MM.1S (cell line): ENCODE measurements at regions not wholly inside any gene's neighbourhood (a gene's known extent, or its start where the extent isn't known, plus 50 kb on each side); places are given as distances from the start of the nearest gene placed in this dataset.

Experiments
- DNase-seq: peaks from one replicate; pipeline ENCODE4 v3.0.0-alpha.2; 2015
- H2AFZ ChIP-seq: fragments of 300-600 bp; sonication (generic); 2 replicates; pipeline ENCODE4 v1.6.0; 2016; ENCODE audit warnings: antibody characterized with exemption, low read length
- H3F3A ChIP-seq: fragments of 300-600 bp; sonication (generic); 2 replicates; pipeline ENCODE4 v1.6.1; 2016; ENCODE audit warnings: mild to moderate bottlenecking, antibody characterized with exemption, low read length, moderate library complexity, mixed read lengths; ENCODE audit not compliant: insufficient read depth
- H3K27ac ChIP-seq: fragments of 300-600 bp; sonication (generic); 2 replicates; pipeline ENCODE4 v1.5.1; 2016; ENCODE audit warnings: mild to moderate bottlenecking, low read length
- H3K27me3 ChIP-seq: fragments of 300-600 bp; sonication (generic); replicated peaks from 2 replicates; pipeline ENCODE4 v1.6.0; 2016; ENCODE audit warnings: low read length; ENCODE audit not compliant: insufficient read depth
- H3K36me3 ChIP-seq: fragments of 300-600 bp; sonication (generic); replicated peaks from 2 replicates; pipeline ENCODE4 v1.6.1; 2016; ENCODE audit warnings: mild to moderate bottlenecking, low read length, mixed read lengths; ENCODE audit not compliant: insufficient read depth
- H3K4me1 ChIP-seq: fragments of 300-600 bp; sonication (generic); 2 replicates; pipeline ENCODE4 v1.6.1; 2016; ENCODE audit warnings: low read length, mixed read lengths
- H3K4me2 ChIP-seq: fragments of 300-600 bp; sonication (generic); 2 replicates; pipeline ENCODE4 v1.6.0; 2016; ENCODE audit warnings: low read depth, low read length
- H3K4me3 ChIP-seq: fragments of 300-600 bp; sonication (generic); 2 replicates; pipeline ENCODE4 v1.5.1; 2016; ENCODE audit warnings: low read length, mixed read lengths
- H3K79me2 ChIP-seq: fragments of 300-600 bp; sonication (generic); 2 replicates; pipeline ENCODE4 v1.6.1; 2016; ENCODE audit warnings: mixed run types, low read length, mixed read lengths
- H3K9ac ChIP-seq: fragments of 300-600 bp; sonication (generic); 2 replicates; pipeline ENCODE4 v1.6.1; 2016; ENCODE audit warnings: low read length, mixed read lengths
- H3K9me2 ChIP-seq: fragments of 300-600 bp; sonication (generic); replicated peaks from 2 replicates; pipeline ENCODE4 v1.6.1; 2016; ENCODE audit warnings: mild to moderate bottlenecking, low read length, mixed read lengths; ENCODE audit not compliant: insufficient read depth
- H3K9me3 ChIP-seq: fragments of 300-600 bp; sonication (generic); replicated peaks from 2 replicates; pipeline ENCODE4 v1.6.1; 2016; ENCODE audit warnings: mild to moderate bottlenecking, low read length, mixed read lengths; ENCODE audit not compliant: insufficient read depth
- H4K20me1 ChIP-seq: fragments of 300-600 bp; sonication (generic); 2 replicates; pipeline ENCODE4 v1.6.1; 2016; ENCODE audit warnings: mild to moderate bottlenecking, low read length, moderate library complexity, mixed read lengths; ENCODE audit not compliant: insufficient read depth
- EZH2 ChIP-seq: fragments of 300-600 bp; sonication (generic); optimal IDR thresholded peaks from 2 replicates; pipeline ENCODE3; 2017; ENCODE audit warnings: low read depth, mild to moderate bottlenecking, antibody characterized with exemption, low read length, mixed read lengths
- EZH2phosphoT487 ChIP-seq: fragments of 300-600 bp; sonication (generic); IDR thresholded peaks from 2 replicates; pipeline ENCODE4 v1.6.1; 2018; ENCODE audit warnings: antibody characterized with exemption, low read length
- TF ChIP-seq, protein P1 (sequence below): fragments of 300-600 bp; sonication (generic); IDR thresholded peaks from 2 replicates; pipeline ENCODE4 v1.5.1; 2016; ENCODE audit warnings: antibody characterized with exemption, low read length, mixed read lengths

GRCh38 chr21:16180614-16181013, 450.8 kb downstream of the USP25 start:
- no peak for DNase-seq

DNA sequence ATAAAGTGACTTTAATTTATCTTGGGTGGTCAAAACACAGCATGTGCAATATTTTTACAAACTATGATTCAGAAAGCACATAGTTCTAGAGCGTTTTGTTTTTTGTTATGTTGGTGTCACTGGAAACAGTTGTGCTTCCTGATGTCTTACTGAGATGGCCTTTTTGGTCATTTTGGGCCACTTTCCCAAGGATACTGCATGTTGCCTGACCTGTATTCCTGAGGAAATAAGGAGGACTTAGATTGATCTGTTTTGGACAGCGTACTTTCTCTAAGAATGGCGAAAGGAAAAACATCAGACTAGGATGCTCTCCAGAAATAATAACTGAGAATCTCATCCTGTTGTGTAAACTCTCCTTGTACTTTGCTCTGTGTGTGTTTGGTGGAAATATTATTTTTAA, 451.2 kb downstream of the USP25 start:
- Histone ChIP-seq H3K79me2 (no peaks in the 10 kb centered on the region), H3K9me3 (no peaks in the 10 kb centered on the region), H3K4me1 (peaks cover 15% of the 10 kb centered on the region), H3K4me2 (no peak overlapping the region), H3F3A (no peaks in the 10 kb centered on the region), H3K9me2 (no peaks in the 10 kb centered on the region), H4K20me1 (no peaks in the 10 kb centered on the region), H3K27ac (no peak overlapping the region), H3K27me3 (no peaks in the 10 kb centered on the region), H2AFZ (no peak overlapping the region), H3K36me3 (no peaks in the 10 kb centered on the region), H3K9ac (no peak overlapping the region), H3K4me3 (no peak overlapping the region)
- no peak for TF ChIP-seq EZH2phosphoT487
- TF ChIP-seq, protein P1, sequence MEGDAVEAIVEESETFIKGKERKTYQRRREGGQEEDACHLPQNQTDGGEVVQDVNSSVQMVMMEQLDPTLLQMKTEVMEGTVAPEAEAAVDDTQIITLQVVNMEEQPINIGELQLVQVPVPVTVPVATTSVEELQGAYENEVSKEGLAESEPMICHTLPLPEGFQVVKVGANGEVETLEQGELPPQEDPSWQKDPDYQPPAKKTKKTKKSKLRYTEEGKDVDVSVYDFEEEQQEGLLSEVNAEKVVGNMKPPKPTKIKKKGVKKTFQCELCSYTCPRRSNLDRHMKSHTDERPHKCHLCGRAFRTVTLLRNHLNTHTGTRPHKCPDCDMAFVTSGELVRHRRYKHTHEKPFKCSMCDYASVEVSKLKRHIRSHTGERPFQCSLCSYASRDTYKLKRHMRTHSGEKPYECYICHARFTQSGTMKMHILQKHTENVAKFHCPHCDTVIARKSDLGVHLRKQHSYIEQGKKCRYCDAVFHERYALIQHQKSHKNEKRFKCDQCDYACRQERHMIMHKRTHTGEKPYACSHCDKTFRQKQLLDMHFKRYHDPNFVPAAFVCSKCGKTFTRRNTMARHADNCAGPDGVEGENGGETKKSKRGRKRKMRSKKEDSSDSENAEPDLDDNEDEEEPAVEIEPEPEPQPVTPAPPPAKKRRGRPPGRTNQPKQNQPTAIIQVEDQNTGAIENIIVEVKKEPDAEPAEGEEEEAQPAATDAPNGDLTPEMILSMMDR: no peak
- TF ChIP-seq EZH2: no peak
- no peak for DNase-seq

More at GRCh38 chr21:16180614-16181013, 450.8 kb downstream of the USP25 start:
- no peaks in the 10 kb centered on the region for H3K9me3 ChIP-seq
- H2AFZ ChIP-seq: peak overlapping the region; percentile 47; the same call in 1 of the 2 replicates
- no peaks in the 10 kb centered on the region for H3K36me3 ChIP-seq
- H3F3A ChIP-seq: no peaks in the 10 kb centered on the region
- TF ChIP-seq EZH2: no peak
- no peak for TF ChIP-seq EZH2phosphoT487
- TF ChIP-seq, protein P1: no peak
- H3K27ac ChIP-seq: no peak overlapping the region
- no peak overlapping the region for H3K9ac ChIP-seq
- H3K9me2 ChIP-seq: no peaks in the 10 kb centered on the region
- no peak overlapping the region for H3K4me3 ChIP-seq
- no peaks in the 10 kb centered on the region for H3K27me3 ChIP-seq
- peaks cover 15% of the 10 kb centered on the region for H3K4me1 ChIP-seq
- no peaks in the 10 kb centered on the region for H4K20me1 ChIP-seq
- no peaks in the 10 kb centered on the region for H3K79me2 ChIP-seq
- no peak overlapping the region for H3K4me2 ChIP-seq

DNA sequence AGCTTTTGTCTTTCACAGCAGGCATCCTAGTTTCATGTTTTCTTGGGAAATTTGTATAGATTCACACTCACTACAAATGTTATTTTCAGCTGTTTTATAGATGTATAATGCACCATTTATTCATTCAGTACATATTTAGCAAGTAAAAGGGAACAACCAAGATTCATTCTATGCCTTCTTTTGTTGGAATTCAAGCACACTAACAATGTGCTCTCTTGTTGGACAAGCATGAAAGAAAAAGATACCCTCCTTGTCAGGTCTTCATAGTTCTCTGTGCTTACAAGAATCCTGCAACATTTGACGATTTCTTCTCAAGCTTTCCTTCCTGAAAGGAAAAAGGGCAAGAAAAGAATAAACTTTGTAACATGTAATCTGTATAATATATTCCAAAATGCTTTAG, 456.0 kb downstream of the USP25 start:
- DNase-seq: no peak
- no peaks in the 10 kb centered on the region for H3K27me3 ChIP-seq
- no peaks in the 10 kb centered on the region for H3K9me2 ChIP-seq
- no peak overlapping the region for H2AFZ ChIP-seq
- no peak overlapping the region for H3K4me2 ChIP-seq
- H3K4me1 ChIP-seq: 0 out of 2 replicates have a peak, but pooled peaks cover under 1% of the 10 kb centered on the region
- no peak overlapping the region for H3K9ac ChIP-seq
- no peaks in the 10 kb centered on the region for H3K79me2 ChIP-seq
- H3K27ac ChIP-seq: no peak overlapping the region
- TF ChIP-seq, protein P1: no peak
- TF ChIP-seq EZH2 (no peak), EZH2phosphoT487 (no peak)
- H3K36me3 ChIP-seq: no peaks in the 10 kb centered on the region
- H4K20me1 ChIP-seq: no peaks in the 10 kb centered on the region
- no peaks in the 10 kb centered on the region for H3F3A ChIP-seq
- no peaks in the 10 kb centered on the region for H3K9me3 ChIP-seq
- H3K4me3 ChIP-seq: no peak overlapping the region
